NCI-H1105 treated with DMSO at 0.1 percent for 48 hours (cell line): ENCODE measurements at regions not wholly inside any gene's neighbourhood (a gene's known extent, or its start where the extent isn't known, plus 50 kb on each side); places are given as distances from the start of the nearest gene placed in this dataset.
"Not testable (repeated sequence)": the region's sequence is repeated elsewhere in the genome, so short reads cannot be mapped to it uniquely, and the experiment has no call there.

Source experiments
- DNase-seq: peaks from one replicate; lab custom pipeline; 2025; lab: John Stamatoyannopoulos, UW

- no peak for DNase-seq
These were observed 468.2 kb downstream of the XYLT1 start for GRCh38 chr16:17002565-17002964.

- not testable (repeated sequence) for DNase-seq
These were observed 464.8 kb downstream of the XYLT1 start for GRCh38 chr16:17005963-17006362.

- no peak for DNase-seq
These were observed 459.0 kb downstream of the XYLT1 start for GRCh38 chr16:17011712-17012111.

GRCh38 chr16:17013038-17013437 is 457.7 kb downstream of the XYLT1 start:
- no peak for DNase-seq

GRCh38 chr16:17014484-17015121 is 456.2 kb downstream of the XYLT1 start:
- DNase-seq = no peak

- no peak for DNase-seq
These were observed 455.1 kb downstream of the XYLT1 start for GRCh38 chr16:17015702-17016101.

GRCh38 chr16:17017442-17017841 is 453.3 kb downstream of the XYLT1 start:
- no peak for DNase-seq

GRCh38 chr16:17018585-17018939 is 452.2 kb downstream of the XYLT1 start:
- DNase-seq = no peak

- no peak for DNase-seq
These were observed 451.4 kb downstream of the XYLT1 start for GRCh38 chr16:17019366-17019765.

- DNase-seq = no peak
These were observed 447.2 kb downstream of the XYLT1 start for GRCh38 chr16:17023606-17024005.

- no peak for DNase-seq
These were observed 446.2 kb downstream of the XYLT1 start for GRCh38 chr16:17024514-17024913.

GRCh38 chr16:17026600-17027242 is 444.0 kb downstream of the XYLT1 start:
- DNase-seq = no peak

- DNase-seq = no peak
These were observed 443.2 kb downstream of the XYLT1 start for GRCh38 chr16:17027488-17028129.

GRCh38 chr16:17029602-17030350 is 441.0 kb downstream of the XYLT1 start:
- no peak for DNase-seq

GRCh38 chr16:17031484-17032268 is 439.1 kb downstream of the XYLT1 start:
- no peak for DNase-seq

- no peak for DNase-seq
These were observed 438.4 kb downstream of the XYLT1 start for GRCh38 chr16:17032332-17032731.

- DNase-seq = no peak
These were observed 436.1 kb downstream of the XYLT1 start for GRCh38 chr16:17034477-17035252.

- DNase-seq = no peak
These were observed 433.3 kb downstream of the XYLT1 start for GRCh38 chr16:17037499-17037898.

GRCh38 chr16:17038415-17038814 is 432.3 kb downstream of the XYLT1 start:
- DNase-seq = no peak

- DNase-seq = not testable (repeated sequence)
These were observed 421.7 kb downstream of the XYLT1 start for GRCh38 chr16:17049109-17049508.

GRCh38 chr16:17050468-17050867 is 420.3 kb downstream of the XYLT1 start:
- DNase-seq = no peak
